H9 (cell line): ENCODE measurements at regions not wholly inside any gene's neighbourhood (a gene's known extent, or its start where the extent isn't known, plus 50 kb on each side); places are given as distances from the start of the nearest gene placed in this dataset.

Experiments used
- DNase-seq: peaks from one replicate; pipeline ENCODE4 v3.0.0-alpha.2; 2017
- H2AFZ ChIP-seq: one replicate; pipeline ENCODE4 v1.6.1; 2013; ENCODE audit warnings: mild to moderate bottlenecking, low read length, control low read depth, moderate library complexity
- H2AK5ac ChIP-seq: 2 replicates; pipeline ENCODE4 v1.6.1; 2013; ENCODE audit warnings: low read length, control low read depth, mixed read lengths; ENCODE audit not compliant: insufficient read length
- H2BK120ac ChIP-seq: one replicate; pipeline ENCODE4 v1.6.1; 2013; ENCODE audit warnings: low read depth, mild to moderate bottlenecking, low read length, control low read depth, inconsistent platforms; ENCODE audit not compliant: poor library complexity, severe bottlenecking
- H2BK12ac ChIP-seq: 2 replicates; pipeline ENCODE4 v1.6.1; 2013; ENCODE audit warnings: low read length, control low read depth, mixed read lengths, low read depth; ENCODE audit not compliant: insufficient read length
- H2BK15ac ChIP-seq: 2 replicates; pipeline ENCODE4 v1.6.1; 2013; ENCODE audit warnings: low read depth, low read length, control low read depth
- H2BK20ac ChIP-seq: one replicate; pipeline ENCODE4 v1.6.1; 2013; ENCODE audit warnings: low read depth, mild to moderate bottlenecking, low read length, control low read depth, inconsistent platforms; ENCODE audit not compliant: poor library complexity, severe bottlenecking
- H2BK5ac ChIP-seq: 2 replicates; pipeline ENCODE4 v1.6.1; 2013; ENCODE audit warnings: low read length, control low read depth, mixed read lengths; ENCODE audit not compliant: insufficient read length
- H3K14ac ChIP-seq: 2 replicates; pipeline ENCODE4 v1.6.1; 2013; ENCODE audit warnings: low read length, control low read depth; ENCODE audit not compliant: insufficient read depth
- H3K18ac ChIP-seq: 2 replicates; pipeline ENCODE4 v1.6.1; 2013; ENCODE audit warnings: low read depth, mild to moderate bottlenecking, mixed read lengths, low read length, control low read depth; ENCODE audit not compliant: insufficient read length
- H3K23ac ChIP-seq: 2 replicates; pipeline ENCODE4 v1.6.1; 2013; ENCODE audit warnings: low read length, control low read depth, mixed read lengths, low read depth; ENCODE audit not compliant: insufficient read length
- H3K23me2 ChIP-seq: 2 replicates; pipeline ENCODE4 v1.6.1; 2013; ENCODE audit warnings: low read depth, mild to moderate bottlenecking, mixed read lengths, low read length, control low read depth; ENCODE audit not compliant: insufficient read length, poor library complexity, severe bottlenecking
- H3K27ac ChIP-seq: 2 replicates; pipeline ENCODE4 v1.5.1; 2013; ENCODE audit warnings: low read length, control low read depth, mixed read lengths, low read depth; ENCODE audit not compliant: insufficient read length
- H3K27me3 ChIP-seq: 2 replicates; pipeline ENCODE4 v1.6.1; 2013; ENCODE audit warnings: low read length, control low read depth, inconsistent platforms; ENCODE audit not compliant: insufficient read depth
- H3K4ac ChIP-seq: 2 replicates; pipeline ENCODE4 v1.6.1; 2013; ENCODE audit warnings: low read depth, mild to moderate bottlenecking, control low read depth, inconsistent platforms, low read length, moderate library complexity
- H3K4me1 ChIP-seq: 2 replicates; pipeline ENCODE4 v1.6.1; 2013; ENCODE audit warnings: low read length, control low read depth, inconsistent platforms; ENCODE audit not compliant: insufficient read depth
- H3K4me2 ChIP-seq: 2 replicates; pipeline ENCODE4 v1.6.1; 2013; ENCODE audit warnings: low read length, control low read depth, mixed read lengths; ENCODE audit not compliant: insufficient read length, insufficient read depth
- H3K56ac ChIP-seq: 2 replicates; pipeline ENCODE4 v1.6.1; 2013; ENCODE audit warnings: low read depth, mild to moderate bottlenecking, mixed read lengths, low read length, control low read depth; ENCODE audit not compliant: insufficient read length
- H3K79me1 ChIP-seq: 2 replicates; pipeline ENCODE4 v1.6.1; 2013; ENCODE audit warnings: low read depth, mild to moderate bottlenecking, moderate library complexity, low read length, control low read depth, inconsistent platforms; ENCODE audit not compliant: insufficient read depth, poor library complexity, severe bottlenecking
- H3K79me2 ChIP-seq: 2 replicates; pipeline ENCODE4 v1.6.1; 2013; ENCODE audit warnings: low read length, control low read depth, inconsistent platforms; ENCODE audit not compliant: insufficient read depth
- H3K9ac ChIP-seq: 2 replicates; pipeline ENCODE4 v1.6.1; 2013; ENCODE audit warnings: low read length, control low read depth, mixed read lengths; ENCODE audit not compliant: insufficient read length; ENCODE audit errors: extremely low read depth
- H3K9me3 ChIP-seq: one replicate; pipeline ENCODE4 v1.6.1; 2013; ENCODE audit warnings: low read depth, low read length, inconsistent platforms; ENCODE audit not compliant: control insufficient read depth
- H3T11ph ChIP-seq: one replicate; pipeline ENCODE4 v1.6.1; 2013; ENCODE audit warnings: mild to moderate bottlenecking, low read length, control low read depth, inconsistent platforms
- H4K20me1 ChIP-seq: one replicate; pipeline ENCODE4 v1.6.1; 2013; ENCODE audit not compliant: control insufficient read depth, insufficient read length, insufficient read depth
- H4K5ac ChIP-seq: 2 replicates; pipeline ENCODE4 v1.6.1; 2013; ENCODE audit warnings: low read depth, mild to moderate bottlenecking, mixed read lengths, low read length, control low read depth; ENCODE audit not compliant: insufficient read length
- H4K8ac ChIP-seq: replicated peaks from 2 replicates; pipeline ENCODE4 v1.6.1; 2013; ENCODE audit warnings: low read length, control low read depth, mixed read lengths, low read depth; ENCODE audit not compliant: insufficient read length
- H4K91ac ChIP-seq: 2 replicates; pipeline ENCODE4 v1.6.1; 2013; ENCODE audit warnings: low read depth, mild to moderate bottlenecking, moderate library complexity, mixed read lengths, low read length, control low read depth; ENCODE audit not compliant: insufficient read length
- H3K27ac Mint-ChIP-seq, 3 experiments: 2 replicates in 2 of 3; 3 replicates in 1 of 3; pipeline ENCODE4 v1.8.0; 2020 to 2021; ENCODE audit warnings: mixed read lengths in 3 of 3, mild to moderate bottlenecking in 1 of 3, moderate library complexity in 1 of 3
- H3K27me3 Mint-ChIP-seq: 2 replicates; pipeline ENCODE4 v1.8.0; 2021; ENCODE audit warnings: low read depth, mild to moderate bottlenecking, moderate library complexity, mixed read lengths
- H3K36me3 Mint-ChIP-seq, 3 experiments: 2 replicates in 2 of 3; 3 replicates in 1 of 3; pipeline ENCODE4 v1.8.0; 2020 to 2021; ENCODE audit warnings: low read depth in 3 of 3, mixed read lengths in 3 of 3; ENCODE audit not compliant: insufficient read depth in 1 of 3
- H3K4me1 Mint-ChIP-seq, 2 experiments: 2 replicates each; pipeline ENCODE4 v1.8.0; 2020; ENCODE audit warnings: mixed read lengths in 2 of 2
- H3K4me3 Mint-ChIP-seq, 2 experiments: 2 replicates in 1 of 2; 3 replicates in 1 of 2; pipeline ENCODE4 v1.8.0; 2020 to 2021; ENCODE audit warnings: mild to moderate bottlenecking in 2 of 2, mixed read lengths in 2 of 2, moderate library complexity in 1 of 2
- H3K9me3 Mint-ChIP-seq, 2 experiments: 2 replicates in 1 of 2; 3 replicates in 1 of 2; pipeline ENCODE4 v1.8.0; 2020; ENCODE audit warnings: mild to moderate bottlenecking in 2 of 2, mixed read lengths in 2 of 2, moderate library complexity in 1 of 2
- CTCF ChIP-seq: fragments of 200-600 bp; sonication (generic); conservative IDR thresholded peaks from 3 replicates; pipeline ENCODE4 v1.8.0; 2021; ENCODE audit warnings: antibody characterized with exemption, mild to moderate bottlenecking
- WGBS: extraction: QIAGEN DNeasy Blood & Tissue Kit; methylation state at CpG from one replicate; pipeline ENCODE4 v1.1.7; 2013; ENCODE audit warnings: missing lambda C conversion rate, low lambda C conversion rate, mixed read lengths; ENCODE audit not compliant: insufficient read length; ENCODE audit errors: extremely low coverage; 5-methylcytosine and 5-hydroxymethylcytosine counted together

GRCh38 chr3:96622878-96623277 is 191.5 kb upstream of the EPHA6 start:
- H3K27me3 Mint-ChIP-seq, result no peaks in the 10 kb centered on the region
- H3K79me1 ChIP-seq, result no peaks in the 10 kb centered on the region
- H2BK12ac ChIP-seq, result no peak overlapping the region

More at GRCh38 chr3:96622878-96623277, 191.5 kb upstream of the EPHA6 start:
- Mint-ChIP-seq H3K9me3 (peaks cover 9 to 11% of the 10 kb centered on the region in 2 experiments; a peak in 4 of 5 replicates), H3K4me1 (no peaks in the 10 kb centered on the region), H3K27ac (peak overlapping the region in 1 of 3 experiments; percentile 35; a peak in 1 of 7 replicates), H3K36me3 (peaks cover 0 to 4% (median 0%) of the 10 kb centered on the region in 3 experiments; a peak in 2 of 7 replicates), H3K4me3 (no peak overlapping the region)
- Histone ChIP-seq H2AK5ac (no peak overlapping the region), H4K91ac (no peak overlapping the region), H2AFZ (no peak overlapping the region), H3K27me3 (no peaks in the 10 kb centered on the region), H2BK120ac (no peak overlapping the region), H3K4me2 (no peak overlapping the region), H3K27ac (no peak overlapping the region), H2BK20ac (no peak overlapping the region), H4K20me1 (no peaks in the 10 kb centered on the region), H2BK5ac (no peak overlapping the region), H3K9ac (no peak overlapping the region), H3K14ac (no peak overlapping the region), H3K4ac (no peak overlapping the region), H3K4me1 (no peaks in the 10 kb centered on the region), H3K9me3 (no peaks in the 10 kb centered on the region), H4K8ac (no peak overlapping the region), H3K23me2 (no peaks in the 10 kb centered on the region), H4K5ac (no peak overlapping the region), H3K18ac (no peak overlapping the region), H3K56ac (no peak overlapping the region), H3T11ph (no peak overlapping the region), H2BK15ac (no peak overlapping the region), H3K79me2 (no peaks in the 10 kb centered on the region), H3K23ac (no peak overlapping the region)
- WGBS, result no CpG with 5 or more reads among the region's 2 CpGs
- DNase-seq, result no peak
- TF ChIP-seq CTCF, result no peak
